ENCODE measurements at regions not wholly inside any gene's neighbourhood (a gene's known extent, or its start where the extent isn't known, plus 50 kb on each side); places are given as distances from the start of the nearest gene placed in this dataset.

DNA sequence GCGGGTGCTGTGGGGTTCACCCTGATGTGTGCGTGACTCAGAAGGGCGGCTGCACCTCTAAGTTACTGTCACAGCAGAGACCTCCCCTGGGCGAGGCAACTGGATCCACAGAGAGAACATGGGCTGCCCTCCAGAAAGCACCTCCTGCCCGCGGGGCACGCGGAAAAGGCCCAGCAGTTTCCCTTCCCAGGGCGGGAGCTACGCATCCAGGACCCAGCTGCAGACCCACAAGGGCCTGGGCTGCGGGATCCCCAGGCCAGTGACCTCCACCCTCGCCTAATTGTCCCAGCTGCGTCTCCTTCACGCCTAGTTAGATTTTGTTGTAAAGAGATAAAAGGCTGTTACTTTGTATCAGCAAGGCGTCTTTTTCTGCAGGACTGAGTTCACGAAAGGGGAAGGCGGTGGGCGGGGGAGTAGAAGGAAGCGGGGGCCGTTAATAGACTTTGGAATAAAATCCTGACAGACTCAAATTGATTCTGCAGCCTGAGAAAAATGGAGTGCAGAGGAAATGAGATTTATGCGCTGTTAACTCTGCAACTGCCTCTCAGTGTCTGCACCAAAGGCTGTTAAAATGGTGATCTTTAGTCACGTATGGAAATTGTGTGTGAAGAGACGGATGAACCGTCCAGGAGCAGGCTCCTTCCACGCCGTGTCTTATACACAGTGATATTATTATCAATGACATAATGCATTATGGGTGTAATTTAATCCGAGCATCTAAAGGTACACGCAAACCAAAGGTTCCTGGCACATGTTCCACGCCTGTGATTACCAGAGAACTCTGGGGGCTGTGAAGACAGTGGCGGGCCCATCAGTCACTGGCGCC lies 65.9 kb upstream of the FBRSL1 start:
- Mint-ChIP-seq H3K4me3 (ENCODE audit: unreplicated experiment) (no peak overlapping the region), H3K36me3 (ENCODE audit: low read depth, unreplicated experiment) (peaks cover 10% of the 10 kb centered on the region), H3K4me1 (ENCODE audit: low read depth, unreplicated experiment) (peaks cover 4% of the 10 kb centered on the region), H3K27me3 (ENCODE audit: low read depth, unreplicated experiment) (peaks cover 78% of the 10 kb centered on the region), H3K27ac (ENCODE audit: unreplicated experiment) (no peak overlapping the region), H3K9me3 (ENCODE audit: unreplicated experiment) (peaks cover 16% of the 10 kb centered on the region)
- Histone ChIP-seq H3K4me1 (ENCODE audit: insufficient read depth, low read length) (no peaks in the 10 kb centered on the region), H3K27ac (ENCODE audit: low read depth, low read length) (no peak overlapping the region), H2AFZ (ENCODE audit: low read depth, low read length) (no peak overlapping the region), H3K4me3 (ENCODE audit: insufficient read depth, low read depth, low read length) (no peak overlapping the region), H3K9ac (ENCODE audit: low read length) (no peak overlapping the region), H4K20me1 (ENCODE audit: insufficient read depth, low read length) (no peaks in the 10 kb centered on the region), H3K79me2 (ENCODE audit: insufficient read depth, low read length) (no peaks in the 10 kb centered on the region), H3K36me3 (ENCODE audit: insufficient read depth, low read length) (no peaks in the 10 kb centered on the region), H3K4me2 (ENCODE audit: low read length) (no peak overlapping the region), H3K9me3 (ENCODE audit: insufficient read depth, low read depth, low read length) (peaks cover 8% of the 10 kb centered on the region), H3K27me3 (ENCODE audit: insufficient read depth, low read length) (peaks cover 42% of the 10 kb centered on the region)
- TF ChIP-seq, protein P1, sequence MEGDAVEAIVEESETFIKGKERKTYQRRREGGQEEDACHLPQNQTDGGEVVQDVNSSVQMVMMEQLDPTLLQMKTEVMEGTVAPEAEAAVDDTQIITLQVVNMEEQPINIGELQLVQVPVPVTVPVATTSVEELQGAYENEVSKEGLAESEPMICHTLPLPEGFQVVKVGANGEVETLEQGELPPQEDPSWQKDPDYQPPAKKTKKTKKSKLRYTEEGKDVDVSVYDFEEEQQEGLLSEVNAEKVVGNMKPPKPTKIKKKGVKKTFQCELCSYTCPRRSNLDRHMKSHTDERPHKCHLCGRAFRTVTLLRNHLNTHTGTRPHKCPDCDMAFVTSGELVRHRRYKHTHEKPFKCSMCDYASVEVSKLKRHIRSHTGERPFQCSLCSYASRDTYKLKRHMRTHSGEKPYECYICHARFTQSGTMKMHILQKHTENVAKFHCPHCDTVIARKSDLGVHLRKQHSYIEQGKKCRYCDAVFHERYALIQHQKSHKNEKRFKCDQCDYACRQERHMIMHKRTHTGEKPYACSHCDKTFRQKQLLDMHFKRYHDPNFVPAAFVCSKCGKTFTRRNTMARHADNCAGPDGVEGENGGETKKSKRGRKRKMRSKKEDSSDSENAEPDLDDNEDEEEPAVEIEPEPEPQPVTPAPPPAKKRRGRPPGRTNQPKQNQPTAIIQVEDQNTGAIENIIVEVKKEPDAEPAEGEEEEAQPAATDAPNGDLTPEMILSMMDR (IDR thresholded peaks at IDR 0.05; ENCODE audit: insufficient read depth, low read depth, low read length) = no peak
- no peak for TF ChIP-seq EZH2 (IDR thresholded peaks at IDR 0.05; ENCODE audit: insufficient read depth, low read length)
- FAIRE-seq (no peak), DNase-seq (ENCODE audit: low read depth) (no peak)

DNA sequence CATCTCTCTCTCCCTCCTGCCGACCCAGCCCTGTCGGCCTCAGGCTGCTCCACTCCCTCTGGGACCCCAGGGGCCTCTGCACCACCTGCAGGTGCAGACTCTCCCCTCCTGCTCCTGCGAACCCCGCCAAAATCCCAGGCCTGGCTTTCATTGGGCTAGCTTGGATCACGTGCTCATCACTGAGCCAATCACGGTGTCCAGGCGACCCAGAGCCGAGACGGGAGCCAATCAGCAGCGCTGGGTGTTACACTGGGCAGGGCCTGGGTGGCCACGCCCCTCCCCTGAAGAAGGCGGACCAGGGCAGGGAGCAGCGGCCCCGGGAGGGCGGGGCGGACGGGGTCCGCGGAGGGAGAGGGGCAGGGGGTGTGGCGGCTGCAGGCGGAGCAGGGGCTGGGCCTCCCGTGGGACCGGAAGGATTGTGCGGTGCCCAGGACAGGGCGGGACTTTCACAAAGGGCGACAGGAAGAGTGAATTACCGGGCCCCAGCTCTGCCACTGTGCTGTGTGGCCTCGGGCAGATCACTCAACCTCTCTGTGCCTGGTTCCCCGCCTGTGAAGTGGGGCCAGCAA lies 66.6 kb upstream of the FBRSL1 start:
- H3K9me3 ChIP-seq (ENCODE audit: insufficient read depth, low read depth, low read length) = peaks cover 8% of the 10 kb centered on the region
- H3K79me2 ChIP-seq (ENCODE audit: insufficient read depth, low read length) = no peaks in the 10 kb centered on the region
- H3K27ac ChIP-seq (ENCODE audit: low read depth, low read length) = no peak overlapping the region
- H3K36me3 ChIP-seq (ENCODE audit: insufficient read depth, low read length) = no peaks in the 10 kb centered on the region
- DNase-seq (ENCODE audit: low read depth) (no peak), FAIRE-seq (no peak)
- H3K4me2 ChIP-seq (ENCODE audit: low read length) = no peak overlapping the region
- no peak for TF ChIP-seq EZH2 (IDR thresholded peaks at IDR 0.05; ENCODE audit: insufficient read depth, low read length)
- TF ChIP-seq, protein P1 (IDR thresholded peaks at IDR 0.05; ENCODE audit: insufficient read depth, low read depth, low read length) = no peak
- peaks cover 83% of the 10 kb centered on the region for H3K27me3 Mint-ChIP-seq (ENCODE audit: low read depth, unreplicated experiment)
- H3K4me3 ChIP-seq (ENCODE audit: insufficient read depth, low read depth, low read length) = no peak overlapping the region
- no peak overlapping the region for H3K27ac Mint-ChIP-seq (ENCODE audit: unreplicated experiment)
- no peak overlapping the region for H3K4me3 Mint-ChIP-seq (ENCODE audit: unreplicated experiment)
- no peaks in the 10 kb centered on the region for H3K4me1 Mint-ChIP-seq (ENCODE audit: low read depth, unreplicated experiment)
- H2AFZ ChIP-seq (ENCODE audit: low read depth, low read length) = no peak overlapping the region
- peaks cover 10% of the 10 kb centered on the region for H3K36me3 Mint-ChIP-seq (ENCODE audit: low read depth, unreplicated experiment)
- peaks cover 43% of the 10 kb centered on the region for H3K27me3 ChIP-seq (ENCODE audit: insufficient read depth, low read length)
- H3K9me3 Mint-ChIP-seq (ENCODE audit: unreplicated experiment) = peaks cover 16% of the 10 kb centered on the region
- H4K20me1 ChIP-seq (ENCODE audit: insufficient read depth, low read length) = no peaks in the 10 kb centered on the region
- no peaks in the 10 kb centered on the region for H3K4me1 ChIP-seq (ENCODE audit: insufficient read depth, low read length)
- H3K9ac ChIP-seq (ENCODE audit: low read length) = no peak overlapping the region

Measured in astrocyte (in vitro differentiated cells and primary cell).